Pancreas (tissue), 10 donors: ENCODE measurements at regions not wholly inside any gene's neighbourhood (a gene's known extent, or its start where the extent isn't known, plus 50 kb on each side); places are given as distances from the start of the nearest gene placed in this dataset.

Experiments used
- ATAC-seq, 4 donors: fragments of 200-7000 bp; cut with Tn5 transposase; one replicate each; pipeline versions ENCODE4 v1.8.0 to v1.9.1; 2020; ENCODE audit warnings: mild to moderate bottlenecking in 4 of 4, moderate library complexity in 4 of 4
- DNase-seq, 6 donors: peaks; one replicate each; pipeline ENCODE4 v3.0.0-alpha.2; 2020
- FAIRE-seq: peaks from 2 replicates; lab custom pipeline; 2012; peaks lifted over from hg19 to GRCh38; lab: Jason Lieb, UNC
- H3K27ac ChIP-seq, 4 donors: fragments of 200-600 bp; sonication (generic); 1 replicate in 3 of 4; 2 replicates in 1 of 4; pipeline versions ENCODE4 v1.5.0 to v1.8.0; 2020
- H3K27me3 ChIP-seq, 4 donors: fragments of 200-600 bp; one replicate each; pipeline ENCODE4 v1.8.0; 2021
- H3K36me3 ChIP-seq, 3 donors: fragments of 200-600 bp; sonication (generic) in 1 of 3; one replicate each; pipeline versions ENCODE4 v1.5.0 to v1.8.0; 2020 to 2021
- H3K4me1 ChIP-seq, 3 donors: fragments of 200-600 bp; one replicate each; pipeline ENCODE4 v1.8.0; 2021
- H3K4me3 ChIP-seq, 4 donors: fragments of 200-600 bp; sonication (generic) in 2 of 4; one replicate each; pipeline versions ENCODE4 v1.5.0 to v1.8.0; 2020 to 2021
- H3K9me3 ChIP-seq, 4 donors: fragments of 200-600 bp; one replicate each; pipeline ENCODE4 v1.8.0; 2021
- CTCF ChIP-seq, 4 donors: fragments of 200-600 bp; sonication (generic) in 3 of 4; IDR thresholded peaks; one replicate each; pipeline versions ENCODE4 v1.5.0 to v1.8.0; 2021; ENCODE audit warnings: antibody characterized with exemption in 4 of 4
- WGBS, 2 donors: extraction: QIAGEN DNeasy Blood & Tissue Kit; methylation state at CpG; one replicate each; pipeline ENCODE4 v1.1.7; 2013; 5-methylcytosine and 5-hydroxymethylcytosine counted together
- intact Hi-C, 3 donors: fragments of 100-400 bp; cut with DNase I; formaldehyde crosslinking; loops; one replicate each; pipeline versions ENCODE4 v1.11.1 to v1.14.2; 2022
- donor health status: healthy with polysubstance abuse.
- donor health status: DM: no; HTN: no; CAD: no; lungs with moderate emphysema.
- donor health status: DM: no; HTN: no; CAD: no.
- donor health status: control.
- donor health status: control.
- donor health status: Bipolar disorder and iron deficiency.
- donor health status: DM: yes; HTN: yes; CAD: no.
- donor health status: DM: no; HTN: no; CAD: no.
- donor health status: DM: no; HTN: no; CAD: no.
- donor health status: DM: yes; HTN: yes; CAD: no.

- intact Hi-C loops = no loop called here
- WGBS, 2 donors = 43 to 60% methylated on average over 3 of the region's 3 CpGs
- no peaks in the 10 kb centered on the region for H3K9me3 ChIP-seq
- H3K4me1 ChIP-seq = no peaks in the 10 kb centered on the region
- no peak overlapping the region for H3K4me3 ChIP-seq
- DNase-seq = no peak
- TF ChIP-seq CTCF (IDR thresholded peaks at IDR 0.05) = no peak
- no peak overlapping the region for H3K27ac ChIP-seq
- no peaks in the 10 kb centered on the region for H3K27me3 ChIP-seq
- H3K36me3 ChIP-seq = no peaks in the 10 kb centered on the region
- FAIRE-seq = no peak
- ATAC-seq = no peak
Observed at GRCh38 chr10:57982091-57982490, 285.6 kb downstream of the IPMK start.

GRCh38 chr10:57979956-57980355 is 287.7 kb downstream of the IPMK start:
- DNase-seq (no peak), ATAC-seq (no peak), FAIRE-seq (no peak)
- Histone ChIP-seq H3K9me3 (no peaks in the 10 kb centered on the region), H3K4me3 (no peak overlapping the region), H3K27ac (no peak overlapping the region), H3K36me3 (no peaks in the 10 kb centered on the region), H3K4me1 (no peaks in the 10 kb centered on the region), H3K27me3 (no peaks in the 10 kb centered on the region)
- 83 to 92% methylated on average over 2 of the region's 2 CpGs for WGBS, 2 donors
- intact Hi-C loops = no loop called here
- TF ChIP-seq CTCF (IDR thresholded peaks at IDR 0.05) = no peak

GRCh38 chr10:57979491-57979890 is 288.2 kb downstream of the IPMK start:
- 61 to 62% methylated on average over 4 of the region's 4 CpGs for WGBS, 2 donors
- intact Hi-C loops = no loop called here
- no peak overlapping the region for H3K4me3 ChIP-seq
- H3K36me3 ChIP-seq = no peaks in the 10 kb centered on the region
- no peaks in the 10 kb centered on the region for H3K27me3 ChIP-seq
- H3K9me3 ChIP-seq = no peaks in the 10 kb centered on the region
- ATAC-seq = no peak
- no peak for FAIRE-seq
- DNase-seq = no peak
- no peak overlapping the region for H3K27ac ChIP-seq
- no peak for TF ChIP-seq CTCF (IDR thresholded peaks at IDR 0.05)
- no peaks in the 10 kb centered on the region for H3K4me1 ChIP-seq

GRCh38 chr10:57977262-57977661 is 290.4 kb downstream of the IPMK start:
- H3K27ac ChIP-seq = no peak overlapping the region
- 48 to 70% methylated on average over 1 of the region's 1 CpG for WGBS, 2 donors
- H3K4me3 ChIP-seq = no peak overlapping the region
- TF ChIP-seq CTCF (IDR thresholded peaks at IDR 0.05) = no peak
- H3K36me3 ChIP-seq = no peaks in the 10 kb centered on the region
- ATAC-seq = no peak
- no peaks in the 10 kb centered on the region for H3K27me3 ChIP-seq
- no peaks in the 10 kb centered on the region for H3K4me1 ChIP-seq
- intact Hi-C loops = no loop called here
- no peak for FAIRE-seq
- no peaks in the 10 kb centered on the region for H3K9me3 ChIP-seq
- no peak for DNase-seq

GRCh38 chr10:57973451-57973850 is 294.2 kb downstream of the IPMK start:
- no peaks in the 10 kb centered on the region for H3K4me1 ChIP-seq
- no peaks in the 10 kb centered on the region for H3K9me3 ChIP-seq
- no peaks in the 10 kb centered on the region for H3K27me3 ChIP-seq
- 38 to 68% methylated on average over 1 of the region's 1 CpG for WGBS, 2 donors
- no peak overlapping the region for H3K27ac ChIP-seq
- FAIRE-seq = no peak
- no peak for TF ChIP-seq CTCF (IDR thresholded peaks at IDR 0.05)
- DNase-seq = no peak
- ATAC-seq = peak in 1 of 4 donors; percentile 40
- no peak overlapping the region for H3K4me3 ChIP-seq
- no peaks in the 10 kb centered on the region for H3K36me3 ChIP-seq
- intact Hi-C loops = no loop called here
